ENCODE measurements at regions not wholly inside any gene's neighbourhood (a gene's known extent, or its start where the extent isn't known, plus 50 kb on each side); places are given as distances from the start of the nearest gene placed in this dataset.

DNA sequence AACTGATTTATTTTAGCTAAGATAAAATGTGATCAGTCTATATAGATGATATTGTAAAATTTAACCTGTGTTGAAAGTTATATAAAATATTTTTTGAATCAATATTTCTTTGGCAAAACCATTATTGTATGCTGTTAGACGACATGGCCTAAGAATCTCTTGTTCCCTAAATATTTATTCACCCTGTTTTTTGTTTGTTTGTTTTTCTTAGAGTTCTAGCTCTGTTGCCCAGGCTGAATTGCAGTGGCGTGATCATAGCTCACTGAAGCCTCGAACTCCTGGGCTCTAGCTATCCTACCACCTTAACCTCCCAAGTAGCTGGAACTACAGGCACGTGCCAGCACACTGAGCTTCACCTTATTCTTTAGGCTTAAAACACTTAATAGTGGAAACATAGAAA, 410.7 kb downstream of the ARL4A start:
- no peak for TF ChIP-seq EZH2phosphoT487 (IDR thresholded peaks at IDR 0.05; ENCODE audit: low read depth)
- TF ChIP-seq, protein P1, sequence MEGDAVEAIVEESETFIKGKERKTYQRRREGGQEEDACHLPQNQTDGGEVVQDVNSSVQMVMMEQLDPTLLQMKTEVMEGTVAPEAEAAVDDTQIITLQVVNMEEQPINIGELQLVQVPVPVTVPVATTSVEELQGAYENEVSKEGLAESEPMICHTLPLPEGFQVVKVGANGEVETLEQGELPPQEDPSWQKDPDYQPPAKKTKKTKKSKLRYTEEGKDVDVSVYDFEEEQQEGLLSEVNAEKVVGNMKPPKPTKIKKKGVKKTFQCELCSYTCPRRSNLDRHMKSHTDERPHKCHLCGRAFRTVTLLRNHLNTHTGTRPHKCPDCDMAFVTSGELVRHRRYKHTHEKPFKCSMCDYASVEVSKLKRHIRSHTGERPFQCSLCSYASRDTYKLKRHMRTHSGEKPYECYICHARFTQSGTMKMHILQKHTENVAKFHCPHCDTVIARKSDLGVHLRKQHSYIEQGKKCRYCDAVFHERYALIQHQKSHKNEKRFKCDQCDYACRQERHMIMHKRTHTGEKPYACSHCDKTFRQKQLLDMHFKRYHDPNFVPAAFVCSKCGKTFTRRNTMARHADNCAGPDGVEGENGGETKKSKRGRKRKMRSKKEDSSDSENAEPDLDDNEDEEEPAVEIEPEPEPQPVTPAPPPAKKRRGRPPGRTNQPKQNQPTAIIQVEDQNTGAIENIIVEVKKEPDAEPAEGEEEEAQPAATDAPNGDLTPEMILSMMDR (IDR thresholded peaks at IDR 0.05; ENCODE audit: low read depth, low read length), result no peak

Measured in OCI-LY3 (cell line).